SK-N-MC (cell line): ENCODE measurements at regions not wholly inside any gene's neighbourhood (a gene's known extent, or its start where the extent isn't known, plus 50 kb on each side); places are given as distances from the start of the nearest gene placed in this dataset.

Experiments
- EZH2 ChIP-seq: fragments of 200-600 bp; sonication (generic); IDR thresholded peaks from one replicate; pipeline ENCODE4 v1.6.1; 2017; ENCODE audit warnings: antibody characterized with exemption
- FOXP2 ChIP-seq: optimal IDR thresholded peaks from 2 replicates; pipeline ENCODE3; 2011; ENCODE audit warnings: mild to moderate bottlenecking, moderate library complexity; ENCODE audit not compliant: insufficient read depth; ENCODE audit errors: extremely low read length, control extremely low read depth
- POLR2AphosphoS5 ChIP-seq: IDR thresholded peaks from 2 replicates; pipeline ENCODE4 v1.6.1; 2012; ENCODE audit warnings: mild to moderate bottlenecking, low read depth, low read length, borderline replicate concordance

DNA sequence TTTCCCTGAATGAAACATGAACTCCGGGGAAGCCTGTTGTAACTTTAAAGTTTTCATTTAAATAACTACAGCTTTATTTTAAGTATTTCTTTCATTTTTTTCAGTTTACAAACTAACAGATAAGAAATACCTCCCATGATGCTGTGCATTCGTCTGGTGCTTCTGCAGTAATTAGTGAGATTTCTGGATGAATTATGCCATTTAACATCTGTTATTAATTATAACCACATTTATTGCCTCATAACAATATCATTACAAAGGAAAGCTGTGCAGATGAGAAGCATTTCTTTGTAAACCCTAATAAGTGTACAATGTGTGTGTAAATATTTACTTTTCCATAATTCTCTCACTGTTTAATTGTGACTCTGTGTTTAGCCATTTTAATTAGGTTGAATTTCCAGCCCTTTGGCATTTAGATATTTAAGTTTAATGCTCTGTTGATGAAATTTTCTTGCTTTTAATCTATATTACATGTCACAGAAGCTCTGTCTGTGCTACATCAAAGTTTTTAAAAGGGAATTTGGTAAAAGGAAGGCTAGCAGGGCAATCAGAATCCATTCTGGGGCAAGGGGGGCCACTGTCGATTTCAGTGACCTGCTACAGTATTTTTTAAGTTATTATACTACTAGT, 418.0 kb downstream of the SPATA31D1 start:
- TF ChIP-seq POLR2AphosphoS5 (no peak), EZH2 (no peak), FOXP2 (no peak)
